Activated CD8-positive, alpha-beta T cell treated with anti-CD3 and anti-CD28 coated beads, Interleukin-2, amount 10 ng/mL, durations not matched to agents 7 days and 5 days (primary cell): ENCODE measurements at regions not wholly inside any gene's neighbourhood (a gene's known extent, or its start where the extent isn't known, plus 50 kb on each side); places are given as distances from the start of the nearest gene placed in this dataset.

ENCODE experiments used
- ATAC-seq: fragments of 150-1000 bp; cut with Tn5 transposase; one replicate; pipeline ENCODE4 v1.10.0; 2021; ENCODE audit warnings: moderate library complexity
- CTCF ChIA-PET: fragments of 350-600 bp; sonication (Branson Sonifier 250); formaldehyde crosslinking; loops from one replicate; lab custom pipeline; 2021; ENCODE audit warnings: antibody characterized with exemption; lab: Charles Lee
- POLR2A ChIA-PET: fragments of 350-600 bp; sonication (Branson Sonifier 250); formaldehyde crosslinking; loops from one replicate; lab custom pipeline; 2021; ENCODE audit warnings: antibody characterized with exemption; lab: Charles Lee
- DNase-seq: peaks from one replicate; pipeline ENCODE4 v3.0.0-alpha.2; 2020
- H3K27ac Mint-ChIP-seq: one replicate; pipeline ENCODE4 v1.8.0; 2021; ENCODE audit warnings: mild to moderate bottlenecking, mixed read lengths
- H3K27me3 Mint-ChIP-seq: one replicate; pipeline ENCODE4 v1.8.0; 2021; ENCODE audit warnings: low read depth, mixed read lengths
- H3K36me3 Mint-ChIP-seq: one replicate; pipeline ENCODE4 v1.8.0; 2021; ENCODE audit warnings: low read depth, mixed read lengths
- H3K4me1 Mint-ChIP-seq: one replicate; pipeline ENCODE4 v1.8.0; 2021; ENCODE audit warnings: low read depth, mixed read lengths
- H3K4me3 Mint-ChIP-seq: one replicate; pipeline ENCODE4 v1.8.0; 2021; ENCODE audit warnings: mild to moderate bottlenecking, mixed read lengths
- H3K9me3 Mint-ChIP-seq: one replicate; pipeline ENCODE4 v1.8.0; 2022; ENCODE audit warnings: mixed read lengths; ENCODE audit not compliant: insufficient read depth

DNA sequence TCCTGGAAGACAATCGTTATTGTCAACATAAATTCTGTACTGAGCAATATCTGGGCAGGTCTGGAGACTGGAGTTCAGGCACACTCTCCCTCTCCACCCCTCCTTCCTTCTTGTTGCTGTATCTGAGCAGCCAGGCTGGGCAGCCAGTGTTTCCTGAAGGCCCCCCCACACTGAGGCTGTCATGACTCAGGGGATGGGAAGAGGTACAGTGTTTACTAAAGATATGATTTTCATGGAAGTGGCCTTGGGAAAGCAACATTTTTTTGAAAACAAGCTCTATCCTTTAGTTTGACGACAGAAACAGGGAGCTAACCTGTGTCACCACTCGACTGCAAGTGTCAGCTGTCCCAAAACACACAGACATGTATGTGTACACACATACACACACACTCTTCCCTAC, 1485.4 kb upstream of the TMEM132C start:
- ATAC-seq, result no peak
- CTCF ChIA-PET, result no interaction called here
- no peak overlapping the region for H3K4me3 Mint-ChIP-seq
- POLR2A ChIA-PET, result no interaction called here
- no peak overlapping the region for H3K27ac Mint-ChIP-seq
- DNase-seq, result no peak
- H3K9me3 Mint-ChIP-seq, result peaks cover 4% of the 10 kb centered on the region
- H3K4me1 Mint-ChIP-seq, result no peaks in the 10 kb centered on the region
- H3K36me3 Mint-ChIP-seq, result no peaks in the 10 kb centered on the region
- no peaks in the 10 kb centered on the region for H3K27me3 Mint-ChIP-seq

DNA sequence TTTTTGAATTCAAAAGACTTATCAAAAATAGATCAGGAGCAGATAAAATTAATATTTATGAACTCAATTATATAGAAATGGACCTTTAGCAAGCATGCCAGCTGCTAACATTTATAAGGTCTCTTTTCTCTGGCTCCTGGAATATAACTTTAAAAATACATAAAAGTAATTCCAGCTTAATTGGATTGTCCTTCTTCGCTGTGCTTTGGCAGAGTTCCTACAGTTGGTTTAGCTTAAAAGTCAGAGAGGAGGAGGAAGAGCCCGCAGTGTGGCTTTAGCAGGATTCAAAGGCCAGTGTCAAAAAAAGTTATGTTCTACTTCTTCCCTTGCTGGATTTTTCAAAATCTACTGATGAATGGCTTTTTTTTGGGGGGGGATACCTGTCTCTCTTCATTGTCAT, 1484.9 kb upstream of the TMEM132C start:
- no peak overlapping the region for H3K4me3 Mint-ChIP-seq
- DNase-seq, result no peak
- H3K27ac Mint-ChIP-seq, result no peak overlapping the region
- H3K4me1 Mint-ChIP-seq, result no peaks in the 10 kb centered on the region
- ChIA-PET CTCF (interaction anchor here (0.9 kb wide), 1 partner anchor 87 kb away, joined by 3 read pairs; no protein-coding TSS in a partner anchor), POLR2A (no interaction called here)
- H3K36me3 Mint-ChIP-seq, result no peaks in the 10 kb centered on the region
- H3K9me3 Mint-ChIP-seq, result peaks cover 4% of the 10 kb centered on the region
- no peak for ATAC-seq
- no peaks in the 10 kb centered on the region for H3K27me3 Mint-ChIP-seq

DNA sequence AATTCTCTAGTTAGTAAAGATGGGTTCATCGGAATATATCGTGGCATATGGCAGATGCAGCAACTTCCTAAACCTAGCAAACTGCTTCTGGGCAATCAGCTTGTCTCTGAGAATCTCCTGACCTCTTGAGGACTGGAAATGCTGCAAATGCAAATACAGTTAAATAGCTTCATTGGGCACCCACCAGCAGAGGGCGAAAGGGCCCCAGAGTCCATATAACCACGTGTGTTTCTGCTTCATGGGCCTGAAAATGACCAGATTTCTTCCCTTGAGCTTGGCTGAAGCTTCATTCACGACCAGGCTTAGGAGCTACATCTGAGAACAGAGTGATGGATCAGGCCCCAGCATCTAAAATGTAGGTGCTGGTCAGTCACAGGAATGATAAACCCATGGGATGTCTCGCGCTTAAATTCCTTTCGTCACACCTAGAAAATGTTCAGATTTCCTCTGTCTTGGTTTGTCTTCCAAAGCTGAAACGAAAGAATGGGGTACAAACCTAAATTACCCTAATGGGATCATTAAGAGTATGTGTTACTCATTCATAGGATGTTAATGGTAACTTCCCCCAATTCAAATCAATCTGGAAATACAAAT, 1482.5 kb upstream of the TMEM132C start:
- CTCF ChIA-PET, result interaction anchor here (0.8 to 1.1 kb wide), 2 partner anchors 9 to 36 kb away, joined by 3 read pairs; no protein-coding TSS in a partner anchor
- H3K4me3 Mint-ChIP-seq, result no peak overlapping the region
- no peaks in the 10 kb centered on the region for H3K9me3 Mint-ChIP-seq
- no peak overlapping the region for H3K27ac Mint-ChIP-seq
- POLR2A ChIA-PET, result no interaction called here
- DNase-seq (no peak), ATAC-seq (no peak)
- no peaks in the 10 kb centered on the region for H3K36me3 Mint-ChIP-seq
- H3K4me1 Mint-ChIP-seq, result no peaks in the 10 kb centered on the region
- no peaks in the 10 kb centered on the region for H3K27me3 Mint-ChIP-seq

DNA sequence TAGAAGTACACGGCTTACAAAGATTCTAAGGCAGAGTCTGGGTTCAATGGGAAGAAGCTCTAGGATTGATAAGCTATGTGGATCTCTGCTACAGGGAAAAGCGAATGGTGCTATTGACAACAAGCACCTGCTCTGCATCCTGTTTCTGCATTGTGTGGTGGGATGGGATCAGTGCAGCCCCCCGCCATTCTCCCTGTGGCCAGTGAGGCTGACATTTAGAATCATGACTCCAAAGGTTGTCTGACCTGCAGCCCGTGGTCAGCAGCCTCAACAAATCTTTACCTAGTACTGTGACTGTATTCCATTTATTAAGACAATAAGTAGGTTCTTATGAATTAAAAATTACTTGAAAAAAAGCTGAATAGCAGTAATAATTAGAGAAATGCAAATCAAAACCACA, 1477.0 kb upstream of the TMEM132C start:
- Mint-ChIP-seq H3K4me3 (no peak overlapping the region), H3K36me3 (no peaks in the 10 kb centered on the region), H3K4me1 (no peaks in the 10 kb centered on the region), H3K27me3 (no peaks in the 10 kb centered on the region), H3K27ac (no peak overlapping the region), H3K9me3 (no peaks in the 10 kb centered on the region)
- DNase-seq (no peak), ATAC-seq (no peak)
- CTCF ChIA-PET, result no interaction called here
- POLR2A ChIA-PET, result no interaction called here

DNA sequence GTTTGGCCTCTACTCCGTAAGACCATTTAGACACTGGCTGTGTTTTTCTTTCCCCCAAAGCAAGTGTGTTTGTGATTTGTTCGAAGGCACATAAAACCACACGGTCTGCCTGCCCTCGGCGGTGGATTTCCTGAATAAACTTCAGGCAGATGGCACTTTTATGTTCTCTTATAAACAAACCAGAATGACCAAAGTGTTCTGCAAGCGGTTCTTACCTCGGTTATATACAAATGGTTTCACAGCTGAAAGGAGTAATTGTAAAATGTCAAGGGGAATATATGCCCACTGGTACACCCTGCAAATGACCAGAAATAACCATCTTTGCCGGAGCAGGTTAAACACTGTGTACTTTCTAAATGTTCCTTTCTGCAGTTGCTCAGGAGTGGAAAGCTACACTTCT, 1475.8 kb upstream of the TMEM132C start:
- Mint-ChIP-seq H3K9me3 (no peaks in the 10 kb centered on the region), H3K36me3 (no peaks in the 10 kb centered on the region), H3K27me3 (no peaks in the 10 kb centered on the region), H3K27ac (no peak overlapping the region), H3K4me3 (no peak overlapping the region), H3K4me1 (no peaks in the 10 kb centered on the region)
- ATAC-seq, result no peak
- CTCF ChIA-PET, result no interaction called here
- POLR2A ChIA-PET, result no interaction called here
- DNase-seq, result no peak

DNA sequence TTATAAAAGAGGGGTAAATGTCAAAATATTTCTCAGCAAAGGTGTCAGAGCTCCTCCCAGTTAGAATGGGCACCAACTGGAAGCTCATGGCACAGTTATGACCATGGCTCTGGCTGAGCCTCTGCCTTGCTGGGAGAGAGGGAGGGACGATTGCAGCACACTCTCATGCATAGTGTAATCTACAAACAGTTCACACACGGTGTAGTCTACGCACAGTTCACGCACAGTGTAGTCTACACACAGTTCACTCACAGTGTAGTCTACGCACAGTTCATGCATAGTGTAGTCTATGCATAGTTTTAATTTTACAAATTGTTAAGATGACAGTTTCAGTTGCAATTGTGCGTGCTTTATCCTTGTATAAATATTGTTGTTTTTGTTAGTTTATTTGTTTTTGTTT, 1474.6 kb upstream of the TMEM132C start:
- no peak overlapping the region for H3K27ac Mint-ChIP-seq
- no peaks in the 10 kb centered on the region for H3K36me3 Mint-ChIP-seq
- H3K9me3 Mint-ChIP-seq, result no peaks in the 10 kb centered on the region
- H3K4me3 Mint-ChIP-seq, result no peak overlapping the region
- ATAC-seq (no peak), DNase-seq (no peak)
- no peaks in the 10 kb centered on the region for H3K27me3 Mint-ChIP-seq
- CTCF ChIA-PET, result no interaction called here
- POLR2A ChIA-PET, result no interaction called here
- H3K4me1 Mint-ChIP-seq, result no peaks in the 10 kb centered on the region

DNA sequence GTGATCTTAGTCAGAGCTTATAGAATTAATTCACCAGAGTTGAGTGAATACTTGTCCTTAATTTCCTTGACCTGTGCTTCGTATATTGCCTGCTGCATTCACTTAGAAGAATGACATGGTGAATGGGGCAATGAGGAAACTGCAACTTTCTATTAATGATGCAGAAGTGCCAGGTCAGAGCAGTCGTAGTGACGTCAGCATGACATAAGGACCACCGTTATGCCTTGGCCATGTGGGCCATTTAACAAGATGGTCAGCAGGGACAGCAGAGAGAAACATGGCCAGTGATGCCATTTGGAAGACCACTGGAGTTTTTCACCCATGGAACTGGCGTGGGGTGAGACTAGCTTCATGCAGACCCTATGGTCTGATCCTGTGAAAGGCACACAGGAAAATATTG, 1469.4 kb upstream of the TMEM132C start:
- Mint-ChIP-seq H3K9me3 (no peaks in the 10 kb centered on the region), H3K27me3 (no peaks in the 10 kb centered on the region), H3K4me3 (no peak overlapping the region), H3K36me3 (no peaks in the 10 kb centered on the region), H3K27ac (no peak overlapping the region), H3K4me1 (no peaks in the 10 kb centered on the region)
- ChIA-PET CTCF (no interaction called here), POLR2A (no interaction called here)
- ATAC-seq (no peak), DNase-seq (no peak)

DNA sequence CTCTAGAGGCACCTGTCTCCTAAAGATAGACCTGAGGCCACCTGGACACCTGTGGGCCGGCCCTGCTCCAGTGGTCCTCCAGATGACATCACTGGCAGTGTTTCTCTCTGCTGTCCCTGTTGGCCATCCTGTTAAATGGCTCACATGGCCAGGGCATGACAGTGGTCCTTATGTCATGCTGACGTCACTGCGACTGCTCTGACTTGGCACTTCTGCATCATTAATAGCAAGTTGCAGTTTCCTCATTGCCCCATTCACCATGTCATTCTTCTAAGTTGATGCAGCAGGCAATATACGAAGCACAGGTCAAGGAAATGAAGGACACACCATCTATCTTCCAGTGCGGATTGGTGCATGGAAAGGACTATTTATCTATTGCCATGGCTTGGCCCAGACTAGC, 1468.5 kb upstream of the TMEM132C start:
- ChIA-PET POLR2A (no interaction called here), CTCF (no interaction called here)
- H3K36me3 Mint-ChIP-seq, result no peaks in the 10 kb centered on the region
- H3K27ac Mint-ChIP-seq, result no peak overlapping the region
- no peak overlapping the region for H3K4me3 Mint-ChIP-seq
- no peak for DNase-seq
- no peaks in the 10 kb centered on the region for H3K4me1 Mint-ChIP-seq
- no peaks in the 10 kb centered on the region for H3K9me3 Mint-ChIP-seq
- H3K27me3 Mint-ChIP-seq, result no peaks in the 10 kb centered on the region
- ATAC-seq, result no peak

DNA sequence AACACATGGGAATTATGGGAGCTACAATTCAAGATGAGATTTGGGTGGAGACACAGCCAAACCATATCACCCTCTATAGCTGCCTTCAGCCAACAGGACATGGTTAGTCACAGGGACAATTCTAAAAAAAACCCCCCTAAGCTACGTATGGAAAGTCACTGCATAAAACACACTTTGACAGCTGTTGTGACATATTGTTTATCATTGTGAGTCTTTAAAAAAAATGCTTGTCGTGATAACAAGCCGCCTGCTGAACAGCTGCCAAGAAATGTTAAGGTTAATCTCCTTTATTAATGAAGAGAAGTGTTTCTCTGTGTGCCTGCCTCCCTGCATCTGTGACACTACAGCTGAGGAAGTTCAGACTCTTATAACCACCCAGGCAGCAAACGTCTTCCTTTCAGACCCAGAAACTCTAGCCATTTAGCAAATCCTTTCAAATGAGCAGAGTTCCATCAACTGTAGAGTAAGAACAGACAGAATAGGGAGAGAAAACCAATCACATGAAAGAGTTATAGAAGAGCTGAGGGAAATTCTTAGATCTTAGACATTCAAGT, 1459.6 kb upstream of the TMEM132C start:
- Mint-ChIP-seq H3K27me3 (no peaks in the 10 kb centered on the region), H3K36me3 (no peaks in the 10 kb centered on the region), H3K27ac (no peak overlapping the region), H3K9me3 (no peaks in the 10 kb centered on the region), H3K4me3 (no peak overlapping the region), H3K4me1 (no peaks in the 10 kb centered on the region)
- DNase-seq, result no peak
- ATAC-seq, result no peak
- CTCF ChIA-PET, result no interaction called here
- POLR2A ChIA-PET, result no interaction called here

DNA sequence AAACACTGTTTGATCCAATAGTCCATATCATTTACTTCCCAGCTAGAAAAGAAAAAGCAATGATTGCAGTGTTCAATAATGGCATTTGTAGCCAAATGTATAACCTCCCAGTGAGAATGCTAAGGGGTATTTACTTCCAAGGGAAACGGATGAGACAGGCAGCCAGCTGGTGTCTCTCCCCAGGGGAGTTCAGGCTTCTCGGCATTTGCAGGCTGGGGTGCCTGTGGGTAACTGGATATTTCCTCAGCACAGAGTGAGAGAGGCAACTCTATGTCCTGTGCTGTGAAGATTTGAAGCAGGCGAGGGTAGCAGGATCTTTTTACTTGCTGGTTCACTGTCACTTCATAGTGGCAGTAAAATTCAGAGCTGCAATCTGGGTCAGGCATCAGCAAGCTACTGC, 1455.6 kb upstream of the TMEM132C start:
- no peaks in the 10 kb centered on the region for H3K9me3 Mint-ChIP-seq
- no peaks in the 10 kb centered on the region for H3K36me3 Mint-ChIP-seq
- H3K27ac Mint-ChIP-seq, result no peak overlapping the region
- POLR2A ChIA-PET, result no interaction called here
- H3K27me3 Mint-ChIP-seq, result no peaks in the 10 kb centered on the region
- H3K4me3 Mint-ChIP-seq, result no peak overlapping the region
- ATAC-seq, result no peak
- no peak for DNase-seq
- CTCF ChIA-PET, result no interaction called here
- H3K4me1 Mint-ChIP-seq, result no peaks in the 10 kb centered on the region

DNA sequence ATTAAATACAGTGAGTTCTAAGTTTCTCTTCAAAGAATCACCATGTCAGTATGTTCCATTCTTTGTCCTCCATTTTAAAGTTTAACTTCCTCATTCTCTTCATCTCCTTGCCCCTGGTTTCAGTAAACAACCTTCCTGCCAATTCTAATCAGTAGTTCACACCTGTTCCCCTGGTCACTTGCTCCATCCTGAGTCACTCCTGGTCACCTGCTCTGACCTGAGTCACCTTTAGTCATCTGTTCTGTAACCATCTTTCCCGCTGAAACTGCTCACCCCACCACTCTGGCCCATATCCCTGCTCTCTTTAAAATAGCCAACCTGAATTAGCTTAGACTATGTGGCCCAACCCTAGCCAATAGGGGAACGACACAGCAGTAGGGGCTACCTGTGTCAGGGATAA, 1447.4 kb upstream of the TMEM132C start:
- ChIA-PET POLR2A (no interaction called here), CTCF (no interaction called here)
- Mint-ChIP-seq H3K9me3 (no peaks in the 10 kb centered on the region), H3K36me3 (no peaks in the 10 kb centered on the region), H3K27me3 (no peaks in the 10 kb centered on the region), H3K27ac (no peak overlapping the region), H3K4me1 (no peaks in the 10 kb centered on the region), H3K4me3 (no peak overlapping the region)
- ATAC-seq, result no peak
- no peak for DNase-seq

DNA sequence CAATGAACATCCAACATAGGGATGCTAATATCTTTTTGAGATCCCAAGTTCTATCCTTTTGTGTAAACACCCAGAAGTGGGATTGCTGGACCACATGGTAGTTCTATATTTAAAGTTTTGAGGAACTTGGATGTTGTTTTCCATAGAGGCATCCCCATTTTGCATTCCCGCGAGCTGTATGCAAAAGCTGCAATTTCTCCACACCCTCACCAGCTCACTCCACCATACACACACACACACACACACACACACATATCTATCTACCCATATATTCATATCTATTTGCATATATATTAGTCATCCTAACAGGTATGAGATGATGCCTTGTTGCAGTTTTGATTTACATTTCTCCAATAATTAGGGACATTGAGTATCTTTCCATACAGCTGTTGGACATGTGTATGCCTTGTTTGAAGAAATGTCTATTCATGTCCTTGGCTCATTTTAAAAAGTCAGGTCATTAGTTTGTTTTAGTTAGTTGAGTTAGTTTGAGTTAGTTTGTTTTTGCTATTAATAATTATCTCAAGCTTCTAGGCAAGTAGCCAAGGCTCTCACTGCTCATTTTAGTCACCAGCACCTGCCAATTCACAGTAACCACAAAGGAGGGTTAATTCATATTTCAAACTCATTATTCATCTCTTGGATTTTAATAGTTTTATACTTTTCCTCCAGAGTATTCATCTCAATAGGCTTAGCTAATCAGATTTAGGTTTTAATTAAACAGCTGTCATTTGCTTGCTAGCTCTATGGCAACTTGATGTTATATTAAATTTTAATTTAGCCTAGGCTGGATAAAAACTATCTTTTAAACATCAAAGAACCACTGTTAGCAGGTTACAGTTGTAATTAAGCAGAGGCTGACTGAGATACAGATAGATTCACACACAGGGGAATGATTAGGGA, 1435.9 kb upstream of the TMEM132C start:
- no peak overlapping the region for H3K27ac Mint-ChIP-seq
- H3K27me3 Mint-ChIP-seq, result no peaks in the 10 kb centered on the region
- H3K4me3 Mint-ChIP-seq, result no peak overlapping the region
- DNase-seq (no peak), ATAC-seq (no peak)
- ChIA-PET POLR2A (no interaction called here), CTCF (no interaction called here)
- H3K9me3 Mint-ChIP-seq, result peaks cover under 1% of the 10 kb centered on the region
- no peaks in the 10 kb centered on the region for H3K4me1 Mint-ChIP-seq
- H3K36me3 Mint-ChIP-seq, result no peaks in the 10 kb centered on the region
